ENCODE measurements at regions not wholly inside any gene's neighbourhood (a gene's known extent, or its start where the extent isn't known, plus 50 kb on each side); places are given as distances from the start of the nearest gene placed in this dataset.

GRCh38 chr1:4467241-4467640 is 187.2 kb upstream of the AJAP1 start:
- Histone ChIP-seq H3K79me2 (ENCODE audit: insufficient read depth, low read length) (no peaks in the 10 kb centered on the region), H3K4me1 (ENCODE audit: insufficient read depth, low read length) (no peaks in the 10 kb centered on the region), H3K36me3 (ENCODE audit: insufficient read depth, low read length) (no peaks in the 10 kb centered on the region), H3K4me2 (ENCODE audit: low read length) (no peak overlapping the region), H3K27me3 (ENCODE audit: insufficient read depth, low read length) (no peaks in the 10 kb centered on the region), H3K4me3 (ENCODE audit: insufficient read depth, low read depth, low read length) (no peak overlapping the region), H4K20me1 (ENCODE audit: insufficient read depth, low read length) (no peaks in the 10 kb centered on the region), H3K27ac (ENCODE audit: low read depth, low read length) (no peak overlapping the region), H3K9ac (ENCODE audit: low read length) (no peak overlapping the region), H2AFZ (ENCODE audit: low read depth, low read length) (no peak overlapping the region), H3K9me3 (ENCODE audit: insufficient read depth, low read depth, low read length) (peaks cover 16% of the 10 kb centered on the region)
- Mint-ChIP-seq H3K27me3 (ENCODE audit: low read depth, unreplicated experiment) (peaks cover 2% of the 10 kb centered on the region), H3K4me1 (ENCODE audit: low read depth, unreplicated experiment) (no peaks in the 10 kb centered on the region), H3K4me3 (ENCODE audit: unreplicated experiment) (no peak overlapping the region), H3K27ac (ENCODE audit: unreplicated experiment) (no peak overlapping the region), H3K9me3 (ENCODE audit: unreplicated experiment) (peaks cover 13% of the 10 kb centered on the region), H3K36me3 (ENCODE audit: low read depth, unreplicated experiment) (no peaks in the 10 kb centered on the region)
- no peak for DNase-seq (ENCODE audit: low read depth)
- TF ChIP-seq CTCF (IDR thresholded peaks at IDR 0.05; ENCODE audit: insufficient read depth, low read depth, low read length) (no peak), EZH2 (IDR thresholded peaks at IDR 0.05; ENCODE audit: insufficient read depth, low read length) (no peak)
- FAIRE-seq, result no peak

- H3K79me2 ChIP-seq (ENCODE audit: insufficient read depth, low read length), result no peaks in the 10 kb centered on the region
- FAIRE-seq, result no peak
- H3K27me3 Mint-ChIP-seq (ENCODE audit: low read depth, unreplicated experiment), result no peaks in the 10 kb centered on the region
- no peak overlapping the region for H2AFZ ChIP-seq (ENCODE audit: low read depth, low read length)
- no peaks in the 10 kb centered on the region for H4K20me1 ChIP-seq (ENCODE audit: insufficient read depth, low read length)
- no peaks in the 10 kb centered on the region for H3K4me1 ChIP-seq (ENCODE audit: insufficient read depth, low read length)
- no peaks in the 10 kb centered on the region for H3K36me3 Mint-ChIP-seq (ENCODE audit: low read depth, unreplicated experiment)
- no peak overlapping the region for H3K27ac Mint-ChIP-seq (ENCODE audit: unreplicated experiment)
- no peak overlapping the region for H3K4me2 ChIP-seq (ENCODE audit: low read length)
- no peaks in the 10 kb centered on the region for H3K36me3 ChIP-seq (ENCODE audit: insufficient read depth, low read length)
- no peak overlapping the region for H3K9ac ChIP-seq (ENCODE audit: low read length)
- H3K9me3 ChIP-seq (ENCODE audit: insufficient read depth, low read depth, low read length), result peaks cover 16% of the 10 kb centered on the region
- no peak for DNase-seq (ENCODE audit: low read depth)
- no peak overlapping the region for H3K27ac ChIP-seq (ENCODE audit: low read depth, low read length)
- H3K4me3 Mint-ChIP-seq (ENCODE audit: unreplicated experiment), result no peak overlapping the region
- H3K27me3 ChIP-seq (ENCODE audit: insufficient read depth, low read length), result no peaks in the 10 kb centered on the region
- H3K4me3 ChIP-seq (ENCODE audit: insufficient read depth, low read depth, low read length), result no peak overlapping the region
- H3K4me1 Mint-ChIP-seq (ENCODE audit: low read depth, unreplicated experiment), result no peaks in the 10 kb centered on the region
- peaks cover 12% of the 10 kb centered on the region for H3K9me3 Mint-ChIP-seq (ENCODE audit: unreplicated experiment)
- no peak for TF ChIP-seq CTCF (IDR thresholded peaks at IDR 0.05; ENCODE audit: insufficient read depth, low read depth, low read length)
Observed at GRCh38 chr1:4468386-4468785, 186.0 kb upstream of the AJAP1 start.

- Histone ChIP-seq H3K9me3 (ENCODE audit: insufficient read depth, low read depth, low read length) (peaks cover 16% of the 10 kb centered on the region), H3K4me3 (ENCODE audit: insufficient read depth, low read depth, low read length) (no peak overlapping the region), H3K4me1 (ENCODE audit: insufficient read depth, low read length) (no peaks in the 10 kb centered on the region), H3K4me2 (ENCODE audit: low read length) (no peak overlapping the region), H3K79me2 (ENCODE audit: insufficient read depth, low read length) (no peaks in the 10 kb centered on the region), H3K27ac (ENCODE audit: low read depth, low read length) (no peak overlapping the region), H4K20me1 (ENCODE audit: insufficient read depth, low read length) (no peaks in the 10 kb centered on the region), H3K36me3 (ENCODE audit: insufficient read depth, low read length) (no peaks in the 10 kb centered on the region), H2AFZ (ENCODE audit: low read depth, low read length) (no peak overlapping the region), H3K27me3 (ENCODE audit: insufficient read depth, low read length) (no peaks in the 10 kb centered on the region), H3K9ac (ENCODE audit: low read length) (no peak overlapping the region)
- Mint-ChIP-seq H3K4me3 (ENCODE audit: unreplicated experiment) (no peak overlapping the region), H3K27me3 (ENCODE audit: low read depth, unreplicated experiment) (no peaks in the 10 kb centered on the region), H3K27ac (ENCODE audit: unreplicated experiment) (no peak overlapping the region), H3K36me3 (ENCODE audit: low read depth, unreplicated experiment) (no peaks in the 10 kb centered on the region), H3K9me3 (ENCODE audit: unreplicated experiment) (peaks cover 12% of the 10 kb centered on the region), H3K4me1 (ENCODE audit: low read depth, unreplicated experiment) (no peaks in the 10 kb centered on the region)
- no peak for TF ChIP-seq EZH2 (IDR thresholded peaks at IDR 0.05; ENCODE audit: insufficient read depth, low read length)
- FAIRE-seq (no peak), DNase-seq (ENCODE audit: low read depth) (no peak)
Observed at GRCh38 chr1:4468804-4469514, 185.4 kb upstream of the AJAP1 start.
